Erythroblast (primary cell): ENCODE measurements at regions not wholly inside any gene's neighbourhood (a gene's known extent, or its start where the extent isn't known, plus 50 kb on each side); places are given as distances from the start of the nearest gene placed in this dataset.

Experiments
- GATA1 ChIP-seq: IDR thresholded peaks from 2 replicates; pipeline ENCODE4 v1.6.1; 2011; ENCODE audit warnings: low read depth, mild to moderate bottlenecking, control low read depth, low read length, moderate library complexity
- POLR2A ChIP-seq: IDR thresholded peaks from 2 replicates; pipeline ENCODE4 v1.6.1; 2011; ENCODE audit warnings: mild to moderate bottlenecking, low read length

- no peak for TF ChIP-seq POLR2A
- no peak for TF ChIP-seq GATA1
Measured at GRCh38 chr14:41362139-41362538, 244.5 kb upstream of the LRFN5 start.
